Prostate gland (tissue), 2 donors: ENCODE measurements at regions not wholly inside any gene's neighbourhood (a gene's known extent, or its start where the extent isn't known, plus 50 kb on each side); places are given as distances from the start of the nearest gene placed in this dataset.

Source experiments
- DNase-seq: peaks from one replicate; pipeline ENCODE4 v3.0.0-alpha.2; 2019; ENCODE audit warnings: low spot score
- H3K27ac ChIP-seq, 2 donors: fragments of 200-600 bp; sonication (generic); 2 replicates each; pipeline ENCODE4 v1.5.1; 2017 to 2019
- H3K27me3 ChIP-seq: fragments of 200-600 bp; sonication (generic); replicated peaks from 2 replicates; pipeline ENCODE4 v1.5.1; 2019; ENCODE audit not compliant: insufficient read depth
- H3K36me3 ChIP-seq, 2 donors: fragments of 200-600 bp; sonication (generic); 1 replicate in 1 of 2; 2 replicates in 1 of 2; pipeline versions ENCODE4 v1.5.1 to v1.8.1; 2017 to 2019
- H3K4me1 ChIP-seq: fragments of 200-600 bp; sonication (generic); replicated peaks from 2 replicates; pipeline ENCODE4 v1.5.1; 2019
- H3K4me3 ChIP-seq, 2 donors: fragments of 200-600 bp; sonication (generic); 2 replicates each; pipeline ENCODE4 v1.5.1; 2017 to 2019
- H3K9me3 ChIP-seq: fragments of 200-600 bp; sonication (generic); 2 replicates; pipeline ENCODE4 v1.5.1; 2017
- CTCF ChIP-seq, 4 experiments: fragments of 200-600 bp in 2 of 4; fragments of 450-650 bp in 2 of 4; sonication (generic) in 2 of 4; IDR thresholded peaks; 1 replicate in 3 of 4; 2 replicates in 1 of 4; pipeline ENCODE4 v1.5.1; 2016 to 2019; ENCODE audit warnings: antibody characterized with exemption in 4 of 4, mild to moderate bottlenecking in 2 of 4, moderate library complexity in 2 of 4
- POLR2A ChIP-seq: fragments of 450-650 bp; IDR thresholded peaks from one replicate; pipeline ENCODE4 v1.6.1; 2016; ENCODE audit warnings: antibody characterized with exemption, mild to moderate bottlenecking
- POLR2AphosphoS5 ChIP-seq: sonication (generic); formaldehyde crosslinking; IDR thresholded peaks from one replicate; pipeline ENCODE4 v1.6.1; 2017; ENCODE audit warnings: antibody characterized with exemption
- WGBS: methylation state at CpG from one replicate; pipeline ENCODE4 v1.1.5; 2018; 5-methylcytosine and 5-hydroxymethylcytosine counted together
- intact Hi-C: fragments of 100-400 bp; cut with DNase I; formaldehyde crosslinking; loops from one replicate; pipeline ENCODE4 v1.14.2; 2022

DNA sequence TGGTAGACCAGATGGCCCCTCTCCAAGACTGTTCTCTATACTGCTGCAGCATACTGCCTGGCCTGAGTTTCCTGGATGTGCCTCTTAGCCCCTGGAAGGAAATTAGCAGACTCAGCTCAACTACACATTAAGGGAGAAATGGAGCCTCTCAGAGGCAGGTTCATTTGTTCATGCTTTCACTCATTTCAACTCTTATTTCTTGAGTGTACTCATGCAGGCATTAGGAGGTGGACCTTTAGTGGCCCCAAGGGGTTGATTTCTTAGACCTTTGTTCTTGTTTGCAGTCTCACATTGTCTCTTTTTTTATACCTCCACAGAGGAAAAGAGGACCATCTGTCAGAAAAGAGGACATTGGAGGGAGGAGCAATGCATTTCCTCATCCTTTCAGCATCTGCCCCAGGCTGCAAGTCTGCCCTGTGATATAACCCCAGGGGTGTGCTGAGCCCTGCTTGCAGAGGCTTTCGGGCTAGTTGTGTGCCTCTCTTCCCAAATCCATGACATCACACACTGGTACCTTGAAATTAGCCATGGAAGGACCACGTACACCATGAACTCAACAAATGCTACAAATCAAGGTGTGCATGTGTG is 456.2 kb downstream of the CD83 start:
- 86% methylated on average over 2 of the region's 2 CpGs for WGBS
- TF ChIP-seq POLR2A (no peak), POLR2AphosphoS5 (no peak), CTCF (IDR thresholded peaks at IDR 0.05) (no peak)
- Histone ChIP-seq H3K4me1 (no peaks in the 10 kb centered on the region), H3K27me3 (no peaks in the 10 kb centered on the region), H3K36me3 (no peaks in the 10 kb centered on the region), H3K4me3 (no peak overlapping the region), H3K9me3 (no peaks in the 10 kb centered on the region), H3K27ac (no peak overlapping the region)
- intact Hi-C loops, result no loop called here
- no peak for DNase-seq

- intact Hi-C loops, result no loop called here
- TF ChIP-seq POLR2A (no peak), POLR2AphosphoS5 (no peak), CTCF (IDR thresholded peaks at IDR 0.05) (no peak)
- H3K36me3 ChIP-seq, result no peaks in the 10 kb centered on the region
- no peaks in the 10 kb centered on the region for H3K4me1 ChIP-seq
- no peak overlapping the region for H3K4me3 ChIP-seq
- 94% methylated on average over 1 of the region's 1 CpG for WGBS
- no peaks in the 10 kb centered on the region for H3K9me3 ChIP-seq
- DNase-seq, result no peak
- H3K27me3 ChIP-seq, result no peaks in the 10 kb centered on the region
- no peak overlapping the region for H3K27ac ChIP-seq
Measured at GRCh38 chr6:14575961-14576360, 458.4 kb downstream of the CD83 start.

- no peak overlapping the region for H3K4me3 ChIP-seq
- no peaks in the 10 kb centered on the region for H3K9me3 ChIP-seq
- WGBS, result 58% methylated on average over 3 of the region's 3 CpGs
- no peak for TF ChIP-seq POLR2A
- H3K4me1 ChIP-seq, result no peaks in the 10 kb centered on the region
- H3K27ac ChIP-seq, result no peak overlapping the region
- intact Hi-C loops, result no loop called here
- H3K36me3 ChIP-seq, result no peaks in the 10 kb centered on the region
- H3K27me3 ChIP-seq, result no peaks in the 10 kb centered on the region
- no peak for DNase-seq
Measured at GRCh38 chr6:14578994-14579393, 461.4 kb downstream of the CD83 start.

- 89% methylated on average over 1 of the region's 1 CpG for WGBS
- H3K27me3 ChIP-seq, result no peaks in the 10 kb centered on the region
Measured at GRCh38 chr6:14582749-14583148, 465.2 kb downstream of the CD83 start.

GRCh38 chr6:14583826-14584225 is 466.3 kb downstream of the CD83 start:
- no peak for DNase-seq
- intact Hi-C loops, result no loop called here
- no peak for TF ChIP-seq POLR2AphosphoS5
- Histone ChIP-seq H3K27ac (no peak overlapping the region), H3K9me3 (no peaks in the 10 kb centered on the region), H3K4me1 (no peaks in the 10 kb centered on the region), H3K36me3 (no peaks in the 10 kb centered on the region), H3K4me3 (no peak overlapping the region), H3K27me3 (no peaks in the 10 kb centered on the region)
- WGBS, result 85% methylated on average over 9 of the region's 9 CpGs

More at GRCh38 chr6:14582749-14583148, 465.2 kb downstream of the CD83 start:
- TF ChIP-seq CTCF (IDR thresholded peaks at IDR 0.05) (no peak), POLR2A (no peak), POLR2AphosphoS5 (no peak)
- no peak for DNase-seq
- no peak overlapping the region for H3K4me3 ChIP-seq
- no peaks in the 10 kb centered on the region for H3K9me3 ChIP-seq
- no peak overlapping the region for H3K27ac ChIP-seq
- H3K4me1 ChIP-seq, result no peaks in the 10 kb centered on the region
- intact Hi-C loops, result no loop called here
- H3K36me3 ChIP-seq, result no peaks in the 10 kb centered on the region

GRCh38 chr6:14584450-14584849 is 466.9 kb downstream of the CD83 start:
- WGBS, result 63% methylated on average over 5 of the region's 5 CpGs
- TF ChIP-seq POLR2A (no peak), CTCF (IDR thresholded peaks at IDR 0.05) (no peak), POLR2AphosphoS5 (no peak)
- DNase-seq, result no peak
- H3K27ac ChIP-seq, result no peak overlapping the region
- no peaks in the 10 kb centered on the region for H3K27me3 ChIP-seq
- intact Hi-C loops, result no loop called here
- H3K4me3 ChIP-seq, result no peak overlapping the region
- H3K9me3 ChIP-seq, result no peaks in the 10 kb centered on the region
- no peaks in the 10 kb centered on the region for H3K4me1 ChIP-seq
- no peaks in the 10 kb centered on the region for H3K36me3 ChIP-seq
